HEK293 (cell line): ENCODE measurements at regions not wholly inside any gene's neighbourhood (a gene's known extent, or its start where the extent isn't known, plus 50 kb on each side); places are given as distances from the start of the nearest gene placed in this dataset.

ENCODE experiments used
- CTCF ChIA-PET: fragments of 350-600 bp; formaldehyde crosslinking; extraction: SDS; loops from one replicate; lab custom pipeline; 2021; ENCODE audit warnings: antibody characterized with exemption; lab: Yijun Ruan, JAX
- POLR2A ChIA-PET: fragments of 300-600 bp; formaldehyde crosslinking; extraction: SDS; loops from one replicate; lab custom pipeline; 2020; ENCODE audit warnings: antibody characterized with exemption, inconsistent platforms; lab: Yijun Ruan, JAX
- H3K27ac ChIP-seq: fragments of 200-500 bp; sonication (Bioruptor generic); 2 replicates; pipeline ENCODE4 v1.5.1; 2014; ENCODE audit warnings: low read depth, low read length, control low read depth, inconsistent platforms; ENCODE audit errors: extremely low read depth
- H3K36me3 ChIP-seq, 2 experiments: fragments of 200-500 bp in 1 of 2; sonication (Bioruptor generic) in 1 of 2; 1 replicate in 1 of 2; 2 replicates in 1 of 2; pipeline ENCODE4 v1.5.1; 2014 to 2017; ENCODE audit warnings: inconsistent platforms in 2 of 2, low read length in 2 of 2; ENCODE audit not compliant: control insufficient read depth in 2 of 2, insufficient read depth in 1 of 2
- H3K4me1 ChIP-seq: fragments of 200-500 bp; sonication (Bioruptor generic); 2 replicates; pipeline ENCODE4 v1.5.1; 2014; ENCODE audit warnings: mild to moderate bottlenecking, low read length, inconsistent platforms; ENCODE audit not compliant: control insufficient read depth, insufficient read depth
- H3K4me3 ChIP-seq: 2 replicates; pipeline ENCODE4 v1.5.1; 2011; ENCODE audit warnings: low read depth, mild to moderate bottlenecking, control low read depth, low read length, moderate library complexity
- H3K9me3 ChIP-seq: fragments of 200-500 bp; sonication (Bioruptor generic); 2 replicates; pipeline ENCODE4 v1.5.1; 2014; ENCODE audit warnings: low read depth, low read length, inconsistent platforms; ENCODE audit not compliant: control insufficient read depth, insufficient read depth
- BCL6B ChIP-seq: fragments of 450-650 bp; formaldehyde crosslinking; IDR thresholded peaks from 2 replicates; pipeline ENCODE4 v1.5.1; 2017; ENCODE audit warnings: missing biosample characterization, missing genetic modification characterization
- ELK4 ChIP-seq: IDR thresholded peaks from 2 replicates; pipeline ENCODE4 v1.6.1; 2011; ENCODE audit warnings: mild to moderate bottlenecking, low read depth, low read length, borderline replicate concordance
- MEIS1 ChIP-seq: sonication (generic); formaldehyde crosslinking; IDR thresholded peaks from 2 replicates; pipeline ENCODE4 v1.8.1; 2022; ENCODE audit warnings: missing genetic modification reagents, mild to moderate bottlenecking, borderline replicate concordance
- MZF1 ChIP-seq: fragments of 450-650 bp; formaldehyde crosslinking; IDR thresholded peaks from 2 replicates; pipeline ENCODE4 v1.5.1; 2017; ENCODE audit warnings: missing biosample characterization, missing genetic modification characterization, borderline replicate concordance
- WT1 ChIP-seq: fragments of 450-650 bp; formaldehyde crosslinking; IDR thresholded peaks from 2 replicates; pipeline ENCODE4 v1.5.1; 2016; ENCODE audit warnings: missing biosample characterization, missing genetic modification characterization
- ZBTB10 ChIP-seq: fragments of 450-650 bp; formaldehyde crosslinking; IDR thresholded peaks from 2 replicates; pipeline ENCODE4 v1.5.1; 2016; ENCODE audit warnings: missing biosample characterization, missing genetic modification characterization
- ZBTB7A ChIP-seq: fragments of 450-650 bp; formaldehyde crosslinking; IDR thresholded peaks from 2 replicates; pipeline ENCODE4 v1.5.1; 2016; ENCODE audit warnings: low read depth, missing biosample characterization, missing genetic modification characterization
- ZIC2 ChIP-seq: fragments of 450-650 bp; formaldehyde crosslinking; IDR thresholded peaks from 2 replicates; pipeline ENCODE4 v1.5.1; 2016; ENCODE audit warnings: missing biosample characterization, missing genetic modification characterization
- ZNF10 ChIP-seq: fragments of 450-650 bp; formaldehyde crosslinking; IDR thresholded peaks from 2 replicates; pipeline ENCODE4 v1.5.1; 2017; ENCODE audit warnings: missing biosample characterization, missing genetic modification characterization
- ZNF211 ChIP-seq: fragments of 450-650 bp; formaldehyde crosslinking; IDR thresholded peaks from 2 replicates; pipeline ENCODE4 v1.5.1; 2016; ENCODE audit warnings: low read depth, missing biosample characterization, missing genetic modification characterization
- ZNF26 ChIP-seq: fragments of 450-650 bp; formaldehyde crosslinking; IDR thresholded peaks from 2 replicates; pipeline ENCODE4 v1.5.1; 2016; ENCODE audit warnings: missing biosample characterization, missing genetic modification characterization
- ZNF280D ChIP-seq: fragments of 450-650 bp; formaldehyde crosslinking; IDR thresholded peaks from 2 replicates; pipeline ENCODE4 v1.5.1; 2016; ENCODE audit warnings: missing biosample characterization, missing genetic modification characterization
- ZNF362 ChIP-seq: fragments of 450-650 bp; formaldehyde crosslinking; IDR thresholded peaks from 2 replicates; pipeline ENCODE4 v1.5.1; 2016; ENCODE audit warnings: missing biosample characterization, missing genetic modification characterization
- ZNF398 ChIP-seq: fragments of 450-650 bp; formaldehyde crosslinking; IDR thresholded peaks from 2 replicates; pipeline ENCODE4 v1.5.1; 2017; ENCODE audit warnings: missing biosample characterization, missing genetic modification characterization
- ZNF433 ChIP-seq: fragments of 450-650 bp; formaldehyde crosslinking; IDR thresholded peaks from 2 replicates; pipeline ENCODE4 v1.5.1; 2016; ENCODE audit warnings: missing biosample characterization, missing genetic modification characterization, low read depth
- ZNF549 ChIP-seq: fragments of 450-650 bp; IDR thresholded peaks from 2 replicates; pipeline ENCODE4 v1.5.1; 2018; ENCODE audit warnings: missing biosample characterization, missing genetic modification characterization, mild to moderate bottlenecking, inconsistent platforms, moderate library complexity
- ZNF560 ChIP-seq: fragments of 450-650 bp; formaldehyde crosslinking; IDR thresholded peaks from 2 replicates; pipeline ENCODE4 v1.5.1; 2017; ENCODE audit warnings: missing biosample characterization, missing genetic modification characterization, borderline replicate concordance
- ZNF585B ChIP-seq: fragments of 450-650 bp; formaldehyde crosslinking; IDR thresholded peaks from 2 replicates; pipeline ENCODE4 v1.5.1; 2016; ENCODE audit warnings: missing biosample characterization, missing genetic modification characterization
- ZNF610 ChIP-seq: fragments of 450-650 bp; formaldehyde crosslinking; IDR thresholded peaks from 2 replicates; pipeline ENCODE4 v1.5.1; 2016; ENCODE audit warnings: missing biosample characterization, missing genetic modification characterization, borderline replicate concordance
- ZNF639 ChIP-seq: fragments of 450-650 bp; formaldehyde crosslinking; IDR thresholded peaks from 2 replicates; pipeline ENCODE4 v1.5.1; 2016; ENCODE audit warnings: missing biosample characterization, missing genetic modification characterization
- ZNF701 ChIP-seq: fragments of 450-650 bp; formaldehyde crosslinking; IDR thresholded peaks from 2 replicates; pipeline ENCODE4 v1.5.1; 2016; ENCODE audit warnings: missing biosample characterization, missing genetic modification characterization

GRCh38 chr6:156402227-156402626, 375.0 kb upstream of the ARID1B start:
- TF ChIP-seq ZBTB10 (no peak), WT1 (no peak), ZNF639 (no peak)
- CTCF ChIA-PET = interaction anchor here (1.0 kb wide), 1 partner anchor 35 kb away, joined by 3 read pairs; no protein-coding TSS in a partner anchor

GRCh38 chr6:156400487-156400886, 376.7 kb upstream of the ARID1B start:
- ChIA-PET POLR2A (no interaction called here), CTCF (no interaction called here)
- Histone ChIP-seq H3K9me3 (no peaks in the 10 kb centered on the region), H3K4me3 (no peak overlapping the region), H3K4me1 (no peaks in the 10 kb centered on the region), H3K36me3 (no peaks in the 10 kb centered on the region), H3K27ac (no peak overlapping the region)
- TF ChIP-seq ZNF701 (tag by site-specific recombination) = no peak
- TF ChIP-seq ZNF280D (tag by site-specific recombination) = no peak
- no peak for TF ChIP-seq ZNF560 (tag by site-specific recombination)
- no peak for TF ChIP-seq ZNF549 (tag by site-specific recombination)
- no peak for TF ChIP-seq ZNF10 (tag by site-specific recombination)
- TF ChIP-seq ZNF211 (tag by site-specific recombination) = no peak
- TF ChIP-seq ZBTB7A (tag by site-specific recombination) = no peak
- TF ChIP-seq MEIS1 (CRISPR knock-in tag) = no peak
- no peak for TF ChIP-seq MZF1
- no peak for TF ChIP-seq BCL6B
- no peak for TF ChIP-seq ZNF585B (tag by site-specific recombination)
- TF ChIP-seq ZNF26 (tag by site-specific recombination) = no peak
- no peak for TF ChIP-seq ZNF362
- no peak for TF ChIP-seq ZIC2 (tag by site-specific recombination)
- TF ChIP-seq ELK4 = no peak
- no peak for TF ChIP-seq ZNF610 (tag by site-specific recombination)
- TF ChIP-seq ZNF398 = no peak
- no peak for TF ChIP-seq ZNF433

More at GRCh38 chr6:156402227-156402626, 375.0 kb upstream of the ARID1B start:
- H3K27ac ChIP-seq = no peak overlapping the region
- no peak overlapping the region for H3K4me3 ChIP-seq
- H3K4me1 ChIP-seq = no peaks in the 10 kb centered on the region
- H3K9me3 ChIP-seq = no peaks in the 10 kb centered on the region
- no peaks in the 10 kb centered on the region for H3K36me3 ChIP-seq
- POLR2A ChIA-PET = no interaction called here
